ENCODE measurements at regions not wholly inside any gene's neighbourhood (a gene's known extent, or its start where the extent isn't known, plus 50 kb on each side); places are given as distances from the start of the nearest gene placed in this dataset.

GRCh38 chr12:14308516-14308915 is 57.0 kb upstream of the ATF7IP start (continued):
- no peak for TF ChIP-seq ZNF639 (CRISPR knock-in tag; conservative IDR thresholded peaks at IDR 0.05)
- TF ChIP-seq DDIT3 (CRISPR knock-in tag; IDR thresholded peaks at IDR 0.05), result no peak
- TF ChIP-seq ZSCAN9 (CRISPR knock-in tag; IDR thresholded peaks at IDR 0.05; ENCODE audit: borderline replicate concordance), result no peak
- no peak for TF ChIP-seq KDM5A (IDR thresholded peaks at IDR 0.05; ENCODE audit: borderline replicate concordance, low read length)

GRCh38 chr12:14310866-14311265 is 54.6 kb upstream of the ATF7IP start:
- no peaks in the 10 kb centered on the region for H4K20me1 ChIP-seq (ENCODE audit: insufficient read depth, low read length)
- H3K9me3 ChIP-seq (ENCODE audit: low read length), result no peaks in the 10 kb centered on the region
- H3K27me3 ChIP-seq (ENCODE audit: control insufficient read depth in 1 of 2, insufficient read depth in 2 of 2, low read length in 2 of 2), result no peaks in the 10 kb centered on the region
- 3% methylated on average over 1 of the region's 1 CpG for WGBS (ENCODE audit: low lambda C conversion rate)
- no peak overlapping the region for H2AFZ ChIP-seq (ENCODE audit: low read length)
- TF ChIP-seq CEBPB (IDR thresholded peaks at IDR 0.05; ENCODE audit: borderline replicate concordance, low read depth, low read length) (no peak), SIX1 (CRISPR knock-in tag; IDR thresholded peaks at IDR 0.05; ENCODE audit: borderline replicate concordance) (no peak), ZZZ3 (CRISPR knock-in tag; IDR thresholded peaks at IDR 0.05; ENCODE audit: borderline replicate concordance) (no peak)
- no peaks in the 10 kb centered on the region for H3K79me2 ChIP-seq (ENCODE audit: insufficient read depth, low read length)
- POLR2A ChIA-PET, result no interaction called here
- H3K4me1 ChIP-seq (ENCODE audit: insufficient read depth, low read length), result peaks cover 7% of the 10 kb centered on the region
- CTCF ChIA-PET (ENCODE audit: low intra/inter-chr PET ratio, low total read pairs), result no interaction called here
- H3K27ac ChIP-seq (ENCODE audit: extremely low read length, insufficient read depth, low read length), result no peak overlapping the region
- no peaks in the 10 kb centered on the region for H3K36me3 ChIP-seq (replicated peaks in 1 of 2; ENCODE audit: control insufficient read depth in 1 of 2, insufficient read depth in 2 of 2, low read length in 2 of 2)
- DNase-seq (ENCODE audit: low spot score) (no peak), ATAC-seq (no peak), FAIRE-seq (no peak)
- H3K4me3 ChIP-seq (replicated peaks in 1 of 3; ENCODE audit: insufficient read depth in 1 of 3, low read depth in 2 of 3, low read length in 3 of 3), result no peak overlapping the region
- in situ Hi-C loops (cut with HindIII; ENCODE audit: extremely low pct_ligation_motif_present, low pct_unique_long_range_greater_than_20kb) (no loop called here), intact Hi-C loops (cut with micrococcal nuclease; ENCODE audit: unreplicated experiment) (no loop called here)
- H3K4me2 ChIP-seq (ENCODE audit: low read depth, low read length), result no peak overlapping the region
- no TSS peak for BruUV-seq (replicated peaks)
- no peak overlapping the region for H3K9ac ChIP-seq (ENCODE audit: insufficient read depth, low read depth, low read length)

All from HepG2 (cell line).